ENCODE measurements at regions not wholly inside any gene's neighbourhood (a gene's known extent, or its start where the extent isn't known, plus 50 kb on each side); places are given as distances from the start of the nearest gene placed in this dataset.
"Not testable (repeated sequence)": the region's sequence is repeated elsewhere in the genome, so short reads cannot be mapped to it uniquely, and the experiment has no call there.

GRCh38 chr21:36613554-36613953 is 85.4 kb upstream of the SIM2 start:
- H3K36me3 Mint-ChIP-seq (ENCODE audit: low read depth), result peaks cover 5% of the 10 kb centered on the region
- peaks cover 19% of the 10 kb centered on the region for H3K27me3 Mint-ChIP-seq (ENCODE audit: low read depth)
- TF ChIP-seq CTCF (IDR thresholded peaks at IDR 0.05), result no peak
- no peak overlapping the region for H3K27ac Mint-ChIP-seq (ENCODE audit: unreplicated experiment)
- peaks cover 12% of the 10 kb centered on the region for H3K4me1 Mint-ChIP-seq (ENCODE audit: low read depth)
- DNase-seq (ENCODE audit: low spot score), result no peak
- H3K4me3 Mint-ChIP-seq (ENCODE audit: unreplicated experiment), result no peak overlapping the region
- H3K9me3 Mint-ChIP-seq (ENCODE audit: low read depth), result peaks cover 13% of the 10 kb centered on the region

GRCh38 chr21:36615274-36615964 is 83.5 kb upstream of the SIM2 start:
- peaks cover 9% of the 10 kb centered on the region for H3K9me3 Mint-ChIP-seq (ENCODE audit: low read depth)
- no peak for DNase-seq (ENCODE audit: low spot score)
- peaks cover 9% of the 10 kb centered on the region for H3K4me1 Mint-ChIP-seq (ENCODE audit: low read depth)
- no peak overlapping the region for H3K4me3 Mint-ChIP-seq (ENCODE audit: unreplicated experiment)
- no peak overlapping the region for H3K27ac Mint-ChIP-seq (ENCODE audit: unreplicated experiment)
- peaks cover 6% of the 10 kb centered on the region for H3K36me3 Mint-ChIP-seq (ENCODE audit: low read depth)
- TF ChIP-seq CTCF (IDR thresholded peaks at IDR 0.05), result peak; percentile 40
- H3K27me3 Mint-ChIP-seq (ENCODE audit: low read depth), result peaks cover 25% of the 10 kb centered on the region

- not testable (repeated sequence) for H3K4me3 Mint-ChIP-seq (ENCODE audit: unreplicated experiment); H3K36me3 Mint-ChIP-seq (ENCODE audit: low read depth); DNase-seq (ENCODE audit: low spot score); H3K4me1 Mint-ChIP-seq (ENCODE audit: low read depth); H3K27ac Mint-ChIP-seq (ENCODE audit: unreplicated experiment)
- H3K27me3 Mint-ChIP-seq (ENCODE audit: low read depth), result peaks cover 23% of the 10 kb centered on the region
- H3K9me3 Mint-ChIP-seq (ENCODE audit: low read depth), result peaks cover 13% of the 10 kb centered on the region
Observed at GRCh38 chr21:36616773-36617172, 82.1 kb upstream of the SIM2 start.

GRCh38 chr21:36621794-36622193 is 77.1 kb upstream of the SIM2 start:
- H3K36me3 Mint-ChIP-seq (ENCODE audit: low read depth); H3K27ac Mint-ChIP-seq (ENCODE audit: unreplicated experiment); DNase-seq (ENCODE audit: low spot score); H3K4me1 Mint-ChIP-seq (ENCODE audit: low read depth); H3K4me3 Mint-ChIP-seq (ENCODE audit: unreplicated experiment): not testable (repeated sequence)
- Mint-ChIP-seq H3K9me3 (ENCODE audit: low read depth) (peaks cover 20% of the 10 kb centered on the region), H3K27me3 (ENCODE audit: low read depth) (peaks cover 12% of the 10 kb centered on the region)

- H3K27me3 Mint-ChIP-seq (ENCODE audit: low read depth), result peaks cover 5% of the 10 kb centered on the region
- H3K4me3 Mint-ChIP-seq (ENCODE audit: unreplicated experiment), result no peak overlapping the region
Observed at GRCh38 chr21:36624105-36624504, 74.8 kb upstream of the SIM2 start.

GRCh38 chr21:36626791-36627190 is 72.1 kb upstream of the SIM2 start:
- H3K4me1 Mint-ChIP-seq (ENCODE audit: low read depth), result no peaks in the 10 kb centered on the region
- no peak for TF ChIP-seq CTCF (IDR thresholded peaks at IDR 0.05)
- no peaks in the 10 kb centered on the region for H3K36me3 Mint-ChIP-seq (ENCODE audit: low read depth)
- no peak overlapping the region for H3K4me3 Mint-ChIP-seq (ENCODE audit: unreplicated experiment)
- no peak overlapping the region for H3K27ac Mint-ChIP-seq (ENCODE audit: unreplicated experiment)
- peaks cover 3% of the 10 kb centered on the region for H3K27me3 Mint-ChIP-seq (ENCODE audit: low read depth)
- no peak for DNase-seq (ENCODE audit: low spot score)
- H3K9me3 Mint-ChIP-seq (ENCODE audit: low read depth), result peaks cover 6% of the 10 kb centered on the region

More at GRCh38 chr21:36624105-36624504, 74.8 kb upstream of the SIM2 start:
- TF ChIP-seq CTCF (IDR thresholded peaks at IDR 0.05), result no peak
- Mint-ChIP-seq H3K36me3 (ENCODE audit: low read depth) (peaks cover 3% of the 10 kb centered on the region), H3K4me1 (ENCODE audit: low read depth) (no peaks in the 10 kb centered on the region), H3K27ac (ENCODE audit: unreplicated experiment) (no peak overlapping the region), H3K9me3 (ENCODE audit: low read depth) (peaks cover 14% of the 10 kb centered on the region)
- DNase-seq (ENCODE audit: low spot score), result no peak

Measured in chondrocyte (in vitro differentiated cells).